ENCODE measurements at regions not wholly inside any gene's neighbourhood (a gene's known extent, or its start where the extent isn't known, plus 50 kb on each side); places are given as distances from the start of the nearest gene placed in this dataset.

DNA sequence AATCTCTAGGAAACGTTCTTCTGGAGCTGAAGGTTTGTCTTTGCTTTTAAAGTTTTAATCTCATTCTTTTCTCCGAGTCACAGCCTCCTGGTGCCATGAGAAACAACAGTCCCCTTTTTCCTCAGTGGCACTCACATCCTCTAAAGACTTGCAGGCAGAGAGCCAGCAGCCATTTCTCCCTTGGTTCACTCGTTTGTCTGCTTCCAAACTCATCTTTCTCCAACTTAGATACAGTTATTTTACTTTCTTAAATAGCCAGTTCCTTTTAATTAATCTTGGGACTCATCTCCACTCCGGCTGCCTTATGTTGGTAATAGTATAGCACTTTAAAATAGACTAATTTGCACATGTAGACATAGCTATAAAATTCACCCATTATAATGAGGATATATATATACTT lies 555.2 kb downstream of the FGF9 start:
- Histone ChIP-seq H3K27ac (ENCODE audit: low read length) (no peak overlapping the region), H3K4me1 (ENCODE audit: control insufficient read depth, insufficient read depth, low read length) (no peaks in the 10 kb centered on the region), H3K4me3 (ENCODE audit: low read depth in 2 of 2, low read length in 2 of 2) (no peak overlapping the region), H3K27me3 (ENCODE audit: control insufficient read depth, insufficient read depth, low read length) (no peaks in the 10 kb centered on the region), H3K36me3 (ENCODE audit: control insufficient read depth, insufficient read depth, low read length) (no peaks in the 10 kb centered on the region), H3K9me3 (ENCODE audit: control insufficient read depth, insufficient read depth, low read depth, low read length) (no peaks in the 10 kb centered on the region)
- ATAC-seq (no peak), DNase-seq (ENCODE audit: low read depth, low spot score) (no peak)
- ChIA-PET POLR2A (no interaction called here), CTCF (no interaction called here)
- intact Hi-C loops (cut with micrococcal nuclease; ENCODE audit: unreplicated experiment) = no loop called here
- in situ Hi-C loops (cut with HindIII; ENCODE audit: low pct_unique_long_range_greater_than_20kb, low sequenced_read_pairs) = no loop called here
- no TSS peak for BruUV-seq (replicated peaks)
- TF ChIP-seq, protein P1, sequence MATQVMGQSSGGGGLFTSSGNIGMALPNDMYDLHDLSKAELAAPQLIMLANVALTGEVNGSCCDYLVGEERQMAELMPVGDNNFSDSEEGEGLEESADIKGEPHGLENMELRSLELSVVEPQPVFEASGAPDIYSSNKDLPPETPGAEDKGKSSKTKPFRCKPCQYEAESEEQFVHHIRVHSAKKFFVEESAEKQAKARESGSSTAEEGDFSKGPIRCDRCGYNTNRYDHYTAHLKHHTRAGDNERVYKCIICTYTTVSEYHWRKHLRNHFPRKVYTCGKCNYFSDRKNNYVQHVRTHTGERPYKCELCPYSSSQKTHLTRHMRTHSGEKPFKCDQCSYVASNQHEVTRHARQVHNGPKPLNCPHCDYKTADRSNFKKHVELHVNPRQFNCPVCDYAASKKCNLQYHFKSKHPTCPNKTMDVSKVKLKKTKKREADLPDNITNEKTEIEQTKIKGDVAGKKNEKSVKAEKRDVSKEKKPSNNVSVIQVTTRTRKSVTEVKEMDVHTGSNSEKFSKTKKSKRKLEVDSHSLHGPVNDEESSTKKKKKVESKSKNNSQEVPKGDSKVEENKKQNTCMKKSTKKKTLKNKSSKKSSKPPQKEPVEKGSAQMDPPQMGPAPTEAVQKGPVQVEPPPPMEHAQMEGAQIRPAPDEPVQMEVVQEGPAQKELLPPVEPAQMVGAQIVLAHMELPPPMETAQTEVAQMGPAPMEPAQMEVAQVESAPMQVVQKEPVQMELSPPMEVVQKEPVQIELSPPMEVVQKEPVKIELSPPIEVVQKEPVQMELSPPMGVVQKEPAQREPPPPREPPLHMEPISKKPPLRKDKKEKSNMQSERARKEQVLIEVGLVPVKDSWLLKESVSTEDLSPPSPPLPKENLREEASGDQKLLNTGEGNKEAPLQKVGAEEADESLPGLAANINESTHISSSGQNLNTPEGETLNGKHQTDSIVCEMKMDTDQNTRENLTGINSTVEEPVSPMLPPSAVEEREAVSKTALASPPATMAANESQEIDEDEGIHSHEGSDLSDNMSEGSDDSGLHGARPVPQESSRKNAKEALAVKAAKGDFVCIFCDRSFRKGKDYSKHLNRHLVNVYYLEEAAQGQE (IDR thresholded peaks at IDR 0.05; ENCODE audit: insufficient read depth in 1 of 2, low read depth in 2 of 2, low read length in 1 of 2) = no peak
- TF ChIP-seq TCF7L2 (IDR thresholded peaks at IDR 0.05; ENCODE audit: low read depth, low read length) (no peak), POLR2AphosphoS5 (IDR thresholded peaks at IDR 0.05; ENCODE audit: low read depth, low read length) (no peak), SIN3A (IDR thresholded peaks at IDR 0.05; ENCODE audit: borderline replicate concordance, insufficient read depth, low read depth, low read length) (no peak)
- TF ChIP-seq, protein P2, sequence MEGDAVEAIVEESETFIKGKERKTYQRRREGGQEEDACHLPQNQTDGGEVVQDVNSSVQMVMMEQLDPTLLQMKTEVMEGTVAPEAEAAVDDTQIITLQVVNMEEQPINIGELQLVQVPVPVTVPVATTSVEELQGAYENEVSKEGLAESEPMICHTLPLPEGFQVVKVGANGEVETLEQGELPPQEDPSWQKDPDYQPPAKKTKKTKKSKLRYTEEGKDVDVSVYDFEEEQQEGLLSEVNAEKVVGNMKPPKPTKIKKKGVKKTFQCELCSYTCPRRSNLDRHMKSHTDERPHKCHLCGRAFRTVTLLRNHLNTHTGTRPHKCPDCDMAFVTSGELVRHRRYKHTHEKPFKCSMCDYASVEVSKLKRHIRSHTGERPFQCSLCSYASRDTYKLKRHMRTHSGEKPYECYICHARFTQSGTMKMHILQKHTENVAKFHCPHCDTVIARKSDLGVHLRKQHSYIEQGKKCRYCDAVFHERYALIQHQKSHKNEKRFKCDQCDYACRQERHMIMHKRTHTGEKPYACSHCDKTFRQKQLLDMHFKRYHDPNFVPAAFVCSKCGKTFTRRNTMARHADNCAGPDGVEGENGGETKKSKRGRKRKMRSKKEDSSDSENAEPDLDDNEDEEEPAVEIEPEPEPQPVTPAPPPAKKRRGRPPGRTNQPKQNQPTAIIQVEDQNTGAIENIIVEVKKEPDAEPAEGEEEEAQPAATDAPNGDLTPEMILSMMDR (IDR thresholded peaks at IDR 0.05) = no peak

DNA sequence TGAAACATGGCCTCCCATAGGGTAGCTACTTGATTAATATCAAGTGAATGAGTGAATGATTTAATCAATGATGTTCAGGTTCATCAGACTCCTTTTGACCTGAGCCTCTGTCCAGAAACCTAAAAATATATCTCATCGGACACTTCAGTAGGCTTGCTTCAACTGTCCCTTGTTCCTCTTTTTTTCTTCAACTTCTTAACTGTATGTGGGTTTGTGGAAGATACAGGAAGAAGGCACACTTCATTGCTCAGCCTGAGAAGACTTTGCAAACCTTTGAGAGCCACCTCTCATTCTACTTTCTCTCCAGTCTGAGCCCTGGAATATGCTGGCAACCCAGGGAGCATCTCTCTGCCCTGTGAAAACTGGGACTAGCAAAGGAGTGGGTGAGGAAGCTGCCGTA lies 557.0 kb downstream of the FGF9 start:
- intact Hi-C loops (cut with micrococcal nuclease; ENCODE audit: unreplicated experiment) = no loop called here
- no peaks in the 10 kb centered on the region for H3K4me1 ChIP-seq (ENCODE audit: control insufficient read depth, insufficient read depth, low read length)
- no peak overlapping the region for H3K27ac ChIP-seq (ENCODE audit: low read length)
- BruUV-seq (replicated peaks) = no TSS peak
- H3K36me3 ChIP-seq (ENCODE audit: control insufficient read depth, insufficient read depth, low read length) = no peaks in the 10 kb centered on the region
- no peak for DNase-seq (ENCODE audit: low read depth, low spot score)
- ChIA-PET CTCF (no interaction called here), POLR2A (no interaction called here)
- TF ChIP-seq POLR2AphosphoS5 (IDR thresholded peaks at IDR 0.05; ENCODE audit: low read depth, low read length) (no peak), SIN3A (IDR thresholded peaks at IDR 0.05; ENCODE audit: borderline replicate concordance, insufficient read depth, low read depth, low read length) (no peak)
- no peaks in the 10 kb centered on the region for H3K27me3 ChIP-seq (ENCODE audit: control insufficient read depth, insufficient read depth, low read length)
- in situ Hi-C loops (cut with HindIII; ENCODE audit: low pct_unique_long_range_greater_than_20kb, low sequenced_read_pairs) = no loop called here
- no peak overlapping the region for H3K4me3 ChIP-seq (ENCODE audit: low read depth in 2 of 2, low read length in 2 of 2)
- H3K9me3 ChIP-seq (ENCODE audit: control insufficient read depth, insufficient read depth, low read depth, low read length) = no peaks in the 10 kb centered on the region
- no peak for ATAC-seq

DNA sequence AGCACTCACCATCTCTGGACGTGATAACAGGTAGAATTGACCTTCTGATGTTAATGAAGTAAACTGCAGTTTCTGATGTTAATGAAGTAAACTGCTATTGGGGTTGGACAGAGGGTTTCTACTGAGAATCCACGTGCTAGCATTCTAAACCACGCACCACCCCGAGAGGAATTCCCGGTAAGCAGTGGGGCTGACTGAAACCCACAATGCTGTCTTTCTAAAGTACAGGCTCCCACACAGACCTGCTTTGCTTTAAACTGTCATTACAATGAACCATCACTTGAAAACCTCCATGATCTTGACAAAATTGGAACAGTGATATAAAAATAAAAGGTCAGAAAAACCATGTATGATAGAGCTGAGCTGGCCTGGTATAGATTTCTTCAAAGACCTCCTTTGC lies 559.0 kb downstream of the FGF9 start:
- in situ Hi-C loops (cut with HindIII; ENCODE audit: low pct_unique_long_range_greater_than_20kb, low sequenced_read_pairs) (no loop called here), intact Hi-C loops (cut with micrococcal nuclease; ENCODE audit: unreplicated experiment) (no loop called here)
- H3K9me3 ChIP-seq (ENCODE audit: control insufficient read depth, insufficient read depth, low read depth, low read length) = no peaks in the 10 kb centered on the region
- ATAC-seq (no peak), DNase-seq (ENCODE audit: low read depth, low spot score) (no peak)
- POLR2A ChIA-PET = no interaction called here
- no peaks in the 10 kb centered on the region for H3K27me3 ChIP-seq (ENCODE audit: control insufficient read depth, insufficient read depth, low read length)
- TF ChIP-seq POLR2AphosphoS5 (IDR thresholded peaks at IDR 0.05; ENCODE audit: low read depth, low read length) = no peak
- TF ChIP-seq, protein P1 (IDR thresholded peaks at IDR 0.05; ENCODE audit: insufficient read depth in 1 of 2, low read depth in 2 of 2, low read length in 1 of 2) = no peak
- TF ChIP-seq SIN3A (IDR thresholded peaks at IDR 0.05; ENCODE audit: borderline replicate concordance, insufficient read depth, low read depth, low read length) = no peak
- TF ChIP-seq TCF7L2 (IDR thresholded peaks at IDR 0.05; ENCODE audit: low read depth, low read length) = no peak
- TF ChIP-seq, protein P2 (IDR thresholded peaks at IDR 0.05) = no peak
- no TSS peak for BruUV-seq (replicated peaks)
- CTCF ChIA-PET = no interaction called here
- no peaks in the 10 kb centered on the region for H3K4me1 ChIP-seq (ENCODE audit: control insufficient read depth, insufficient read depth, low read length)
- H3K36me3 ChIP-seq (ENCODE audit: control insufficient read depth, insufficient read depth, low read length) = no peaks in the 10 kb centered on the region
- no peak overlapping the region for H3K4me3 ChIP-seq (ENCODE audit: low read depth in 2 of 2, low read length in 2 of 2)
- no peak overlapping the region for H3K27ac ChIP-seq (ENCODE audit: low read length)
